ENCODE measurements at regions not wholly inside any gene's neighbourhood (a gene's known extent, or its start where the extent isn't known, plus 50 kb on each side); places are given as distances from the start of the nearest gene placed in this dataset.

DNA sequence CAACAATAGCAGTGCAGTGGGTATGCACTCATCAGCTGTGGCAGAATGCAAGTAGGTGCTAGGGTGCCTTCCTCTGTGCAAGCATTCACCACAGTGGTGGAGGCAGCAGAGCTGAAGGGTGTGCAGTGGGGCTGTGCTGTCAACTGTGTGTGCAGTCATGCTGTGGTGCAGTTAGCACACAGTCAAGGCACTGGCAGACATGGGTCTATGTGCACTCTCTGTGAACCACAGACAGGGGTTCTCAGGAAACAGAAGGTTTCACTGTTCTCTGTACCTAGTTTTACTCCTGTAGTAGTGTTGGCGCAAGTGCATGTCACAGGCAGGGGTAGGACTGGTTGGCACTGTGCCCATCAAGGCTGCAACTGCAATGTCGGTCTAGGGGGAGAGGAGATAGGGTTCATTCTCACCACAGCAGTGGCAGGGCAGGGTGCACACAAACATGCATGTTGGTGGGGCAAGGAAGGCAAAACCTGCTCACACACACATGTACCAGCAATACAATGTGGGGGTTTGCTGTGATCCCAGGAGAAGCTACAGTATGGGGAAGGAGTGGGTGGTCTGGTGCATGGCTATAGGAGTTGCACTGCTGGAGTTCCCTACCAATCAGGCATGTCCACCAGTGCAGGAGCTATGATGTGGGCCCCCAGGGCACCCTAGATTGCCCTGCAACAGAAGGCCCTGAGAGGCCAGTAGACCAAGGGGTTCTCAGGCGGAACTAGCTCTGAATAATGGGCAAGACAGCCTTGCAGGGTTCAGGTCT is 242.7 kb upstream of the DDX18 start:
- TF ChIP-seq RARB (CRISPR knock-in tag; IDR thresholded peaks at IDR 0.05) (no peak), PATZ1 (CRISPR knock-in tag; IDR thresholded peaks at IDR 0.05; ENCODE audit: borderline replicate concordance) (no peak), GLIS3 (CRISPR knock-in tag; IDR thresholded peaks at IDR 0.05) (no peak), ZNF8 (CRISPR knock-in tag; IDR thresholded peaks at IDR 0.05) (no peak), ESRRG (CRISPR knock-in tag; IDR thresholded peaks at IDR 0.05) (no peak), TOX (CRISPR knock-in tag; IDR thresholded peaks at IDR 0.05; ENCODE audit: borderline replicate concordance) (no peak), BACH2 (CRISPR knock-in tag; IDR thresholded peaks at IDR 0.05; ENCODE audit: borderline replicate concordance) (no peak)
- TF ChIP-seq, protein P1, sequence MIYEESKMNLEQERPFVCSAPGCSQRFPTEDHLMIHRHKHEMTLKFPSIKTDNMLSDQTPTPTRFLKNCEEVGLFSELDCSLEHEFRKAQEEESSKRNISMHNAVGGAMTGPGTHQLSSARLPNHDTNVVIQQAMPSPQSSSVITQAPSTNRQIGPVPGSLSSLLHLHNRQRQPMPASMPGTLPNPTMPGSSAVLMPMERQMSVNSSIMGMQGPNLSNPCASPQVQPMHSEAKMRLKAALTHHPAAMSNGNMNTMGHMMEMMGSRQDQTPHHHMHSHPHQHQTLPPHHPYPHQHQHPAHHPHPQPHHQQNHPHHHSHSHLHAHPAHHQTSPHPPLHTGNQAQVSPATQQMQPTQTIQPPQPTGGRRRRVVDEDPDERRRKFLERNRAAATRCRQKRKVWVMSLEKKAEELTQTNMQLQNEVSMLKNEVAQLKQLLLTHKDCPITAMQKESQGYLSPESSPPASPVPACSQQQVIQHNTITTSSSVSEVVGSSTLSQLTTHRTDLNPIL (CRISPR knock-in tag; IDR thresholded peaks at IDR 0.05; ENCODE audit: low read depth), result no peak
